Esophagus squamous epithelium (tissue), 4 donors: ENCODE measurements at regions not wholly inside any gene's neighbourhood (a gene's known extent, or its start where the extent isn't known, plus 50 kb on each side); places are given as distances from the start of the nearest gene placed in this dataset.

Experiments used
- CTCF ChIP-seq, 6 experiments: fragments of 450-650 bp in 4 of 6; fragments of 200-600 bp in 2 of 6; sonication (generic) in 2 of 6; IDR thresholded peaks; one replicate each; pipeline ENCODE4 v1.5.1; 2016 to 2019; ENCODE audit warnings: antibody characterized with exemption in 6 of 6, mild to moderate bottlenecking in 4 of 6, moderate library complexity in 4 of 6
- POLR2A ChIP-seq, 4 donors: fragments of 450-650 bp; IDR thresholded peaks; one replicate each; pipeline ENCODE4 v1.6.1; 2017; ENCODE audit warnings: antibody characterized with exemption in 4 of 4, mild to moderate bottlenecking in 4 of 4, moderate library complexity in 3 of 4

GRCh38 chrX:78456909-78457308, 129.5 kb upstream of the CYSLTR1 start:
- no peak for TF ChIP-seq CTCF (IDR thresholded peaks at IDR 0.05)
- no peak for TF ChIP-seq POLR2A (IDR thresholded peaks at IDR 0.05)
